GM19025 (cell line): ENCODE measurements at regions not wholly inside any gene's neighbourhood (a gene's known extent, or its start where the extent isn't known, plus 50 kb on each side); places are given as distances from the start of the nearest gene placed in this dataset.
"Not testable (repeated sequence)": the region's sequence is repeated elsewhere in the genome, so short reads cannot be mapped to it uniquely, and the experiment has no call there.

Experiments
- ATAC-seq: cut with Tn5 transposase; IDR thresholded peaks from one replicate; pipeline ENCODE4 v1.9.1; 2021; ENCODE audit warnings: mild to moderate bottlenecking, low read depth, moderate library complexity; ENCODE audit not compliant: unreplicated experiment

GRCh38 chr12:93078059-93078458 lies 149.0 kb upstream of the EEA1 start:
- ATAC-seq = no peak

GRCh38 chr12:93078577-93078976 lies 149.5 kb upstream of the EEA1 start:
- ATAC-seq = no peak

GRCh38 chr12:93079271-93079670 lies 150.2 kb upstream of the EEA1 start:
- no peak for ATAC-seq

- no peak for ATAC-seq
Observed at GRCh38 chr12:93079976-93080375, 150.9 kb upstream of the EEA1 start.

GRCh38 chr12:93080452-93080851 lies 151.4 kb upstream of the EEA1 start:
- no peak for ATAC-seq

- no peak for ATAC-seq
Observed at GRCh38 chr12:93080994-93081809, 152.1 kb upstream of the EEA1 start.

GRCh38 chr12:93081810-93082165 lies 152.7 kb upstream of the EEA1 start:
- no peak for ATAC-seq

- no peak for ATAC-seq
Observed at GRCh38 chr12:93085383-93086287, 156.5 kb upstream of the EEA1 start.

GRCh38 chr12:93086288-93086727 lies 157.2 kb upstream of the EEA1 start:
- ATAC-seq = no peak

GRCh38 chr12:93087840-93088610 lies 158.9 kb upstream of the EEA1 start:
- no peak for ATAC-seq

- ATAC-seq = no peak
Observed at GRCh38 chr12:93089805-93090569, 160.9 kb upstream of the EEA1 start.

GRCh38 chr12:93090731-93091172 lies 161.7 kb upstream of the EEA1 start:
- no peak for ATAC-seq

- ATAC-seq = no peak
Observed at GRCh38 chr12:93091886-93092648, 163.0 kb upstream of the EEA1 start.

GRCh38 chr12:93092649-93092945 lies 163.5 kb upstream of the EEA1 start:
- ATAC-seq = no peak

- ATAC-seq = no peak
Observed at GRCh38 chr12:93093243-93093642, 164.1 kb upstream of the EEA1 start.

GRCh38 chr12:93094222-93094621 lies 165.1 kb upstream of the EEA1 start:
- ATAC-seq = not testable (repeated sequence)

- peak; percentile 89 for ATAC-seq
Observed at GRCh38 chr12:93094988-93095737, 166.1 kb upstream of the EEA1 start.

- no peak for ATAC-seq
Observed at GRCh38 chr12:93097417-93097816, 168.3 kb upstream of the EEA1 start.

- no peak for ATAC-seq
Observed at GRCh38 chr12:93098077-93098476, 169.0 kb upstream of the EEA1 start.
